Mucosa of rectum (tissue), 2 donors: ENCODE measurements at regions not wholly inside any gene's neighbourhood (a gene's known extent, or its start where the extent isn't known, plus 50 kb on each side); places are given as distances from the start of the nearest gene placed in this dataset.
"Not testable (repeated sequence)": the region's sequence is repeated elsewhere in the genome, so short reads cannot be mapped to it uniquely, and the experiment has no call there.

Source experiments
- H3K27ac ChIP-seq, 2 donors: one replicate each; pipeline ENCODE4 v1.7.0; 2013; ENCODE audit warnings: inconsistent platforms in 2 of 2, low read depth in 2 of 2, low read length in 2 of 2
- H3K27me3 ChIP-seq, 2 donors: one replicate each; pipeline ENCODE4 v1.7.0; 2013; ENCODE audit warnings: low read length in 2 of 2; ENCODE audit not compliant: control insufficient read depth in 2 of 2, insufficient read depth in 2 of 2
- H3K36me3 ChIP-seq, 2 donors: one replicate each; pipeline ENCODE4 v1.7.0; 2013; ENCODE audit warnings: low read length in 2 of 2; ENCODE audit not compliant: control insufficient read depth in 2 of 2, insufficient read depth in 2 of 2
- H3K4me1 ChIP-seq, 2 donors: one replicate each; pipeline ENCODE4 v1.7.0; 2013; ENCODE audit warnings: low read length in 2 of 2, mild to moderate bottlenecking in 1 of 2; ENCODE audit not compliant: control insufficient read depth in 2 of 2, insufficient read depth in 2 of 2
- H3K4me3 ChIP-seq, 2 donors: one replicate each; pipeline ENCODE4 v1.7.0; 2013; ENCODE audit warnings: low read length in 2 of 2
- H3K9ac ChIP-seq, 2 donors: one replicate each; pipeline ENCODE4 v1.7.0; 2013; ENCODE audit warnings: low read length in 2 of 2, low read depth in 1 of 2, mild to moderate bottlenecking in 1 of 2
- H3K9me3 ChIP-seq, 2 donors: one replicate each; pipeline ENCODE4 v1.7.0; 2013; ENCODE audit warnings: low read length in 2 of 2; ENCODE audit not compliant: control insufficient read depth in 2 of 2
- donor health status: healthy.
- donor health status: Normal muscosa, but diverticular disease.

DNA sequence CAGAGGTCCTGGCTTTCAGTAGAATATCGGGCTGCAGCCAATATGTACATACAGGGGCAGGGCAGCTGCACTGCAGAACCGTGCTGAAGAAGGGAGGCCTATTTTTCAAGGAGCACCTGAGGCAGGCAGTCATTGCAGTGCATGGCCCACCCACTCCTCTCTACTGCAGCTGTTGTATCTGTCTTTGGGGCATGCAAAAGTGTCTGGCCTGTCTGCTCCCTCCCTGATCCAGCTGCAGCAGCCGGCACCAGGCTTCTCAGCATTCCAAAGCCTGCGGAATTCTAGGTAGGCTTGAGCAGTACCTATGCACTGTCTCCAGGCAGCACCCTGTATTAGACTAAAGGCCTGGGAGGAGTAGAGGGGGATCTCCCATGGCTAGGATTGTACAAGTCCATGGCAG lies 415.2 kb upstream of the MAGEB16 start:
- Histone ChIP-seq H3K4me1 (no peaks in the 10 kb centered on the region), H3K27ac (no peak overlapping the region), H3K36me3 (no peaks in the 10 kb centered on the region), H3K9ac (no peak overlapping the region), H3K27me3 (no peaks in the 10 kb centered on the region), H3K4me3 (no peak overlapping the region), H3K9me3 (no peaks in the 10 kb centered on the region)

DNA sequence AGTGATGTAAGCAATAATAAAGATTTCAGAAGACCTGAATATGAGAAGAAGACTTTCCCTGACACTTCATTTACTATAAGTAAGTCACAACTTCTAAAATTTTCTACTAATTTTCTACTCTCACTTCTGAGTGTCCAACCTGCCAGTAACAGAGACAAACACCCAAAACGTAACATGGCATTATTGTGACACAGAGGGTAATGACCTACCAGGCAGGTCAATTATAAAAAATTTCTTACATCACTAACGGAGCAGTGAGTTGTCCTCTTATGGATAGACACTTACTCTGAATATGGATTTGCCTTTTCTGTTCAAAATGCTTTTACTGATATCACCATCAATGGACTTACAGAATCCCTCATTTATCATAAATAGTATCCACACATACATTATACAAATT lies 405.9 kb upstream of the MAGEB16 start:
- H3K27ac ChIP-seq = no peak overlapping the region
- H3K9me3 ChIP-seq = no peaks in the 10 kb centered on the region
- no peaks in the 10 kb centered on the region for H3K27me3 ChIP-seq
- H3K4me3 ChIP-seq = no peak overlapping the region
- H3K4me1 ChIP-seq = no peaks in the 10 kb centered on the region
- no peaks in the 10 kb centered on the region for H3K36me3 ChIP-seq
- H3K9ac ChIP-seq = no peak overlapping the region

DNA sequence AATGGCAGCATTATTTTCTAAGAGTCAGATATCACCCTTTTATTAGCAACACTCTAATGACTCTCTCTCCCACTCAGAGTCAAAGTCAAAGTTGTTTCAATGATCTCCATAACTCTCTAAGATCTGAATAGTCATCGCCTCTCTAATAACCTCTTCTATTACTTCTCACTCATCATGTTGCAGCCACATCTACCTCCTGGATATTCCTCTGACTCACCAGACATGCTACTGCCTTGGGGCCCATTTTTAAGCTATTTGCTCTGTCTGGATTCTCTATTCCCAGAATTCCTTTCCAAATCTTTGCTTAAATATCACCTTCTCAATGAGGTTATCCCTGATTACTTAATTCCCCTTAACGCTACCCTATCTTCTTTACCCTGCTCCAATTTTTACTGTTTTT lies 391.8 kb upstream of the MAGEB16 start:
- Histone ChIP-seq H3K36me3 (no peaks in the 10 kb centered on the region), H3K27ac (no peak overlapping the region), H3K9ac (no peak overlapping the region), H3K4me3 (no peak overlapping the region), H3K27me3 (no peaks in the 10 kb centered on the region), H3K4me1 (no peaks in the 10 kb centered on the region), H3K9me3 (no peaks in the 10 kb centered on the region)

DNA sequence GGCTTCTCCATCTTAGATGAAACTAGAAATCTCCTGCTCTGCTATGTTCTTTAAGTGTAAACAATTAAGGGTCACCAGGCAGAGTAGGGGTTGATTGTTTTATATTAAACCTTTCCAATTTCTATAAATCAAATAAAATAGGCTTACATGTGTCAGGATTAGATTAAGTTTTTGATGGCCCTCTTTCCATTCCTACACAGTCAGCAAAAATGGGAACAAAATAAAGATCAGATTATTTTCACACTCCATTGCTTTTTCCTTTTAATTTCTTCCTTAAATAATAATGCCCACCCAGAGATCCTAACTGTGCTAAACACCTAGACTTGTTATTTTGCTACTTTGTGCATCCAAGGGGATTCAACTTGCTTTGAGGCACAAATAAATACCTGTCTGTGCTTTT lies 381.4 kb upstream of the MAGEB16 start:
- no peak overlapping the region for H3K9ac ChIP-seq
- no peaks in the 10 kb centered on the region for H3K4me1 ChIP-seq
- H3K9me3 ChIP-seq = no peaks in the 10 kb centered on the region
- H3K27me3 ChIP-seq = no peaks in the 10 kb centered on the region
- no peak overlapping the region for H3K4me3 ChIP-seq
- no peak overlapping the region for H3K27ac ChIP-seq
- H3K36me3 ChIP-seq = no peaks in the 10 kb centered on the region

DNA sequence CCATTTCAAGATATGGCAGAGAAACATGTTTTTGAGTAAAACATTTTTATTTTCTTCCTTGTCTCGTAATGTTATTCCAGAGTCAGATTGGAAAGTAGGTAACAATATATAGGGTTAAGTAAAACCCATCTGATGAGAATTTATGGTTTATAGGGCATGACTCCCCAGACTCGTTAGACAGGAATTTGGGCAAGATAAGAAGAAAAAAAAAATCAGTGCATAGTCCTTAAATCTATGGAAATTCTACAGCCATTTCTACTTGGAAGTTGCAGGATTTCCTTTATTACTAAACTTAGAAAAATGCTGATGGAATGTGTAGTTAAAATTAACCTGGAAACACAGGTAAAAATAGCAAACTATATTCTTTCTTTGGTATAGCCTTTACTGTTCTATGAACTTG lies 366.1 kb upstream of the MAGEB16 start:
- no peak overlapping the region for H3K27ac ChIP-seq
- no peak overlapping the region for H3K9ac ChIP-seq
- no peaks in the 10 kb centered on the region for H3K4me1 ChIP-seq
- H3K4me3 ChIP-seq = no peak overlapping the region
- H3K27me3 ChIP-seq = no peaks in the 10 kb centered on the region
- no peaks in the 10 kb centered on the region for H3K9me3 ChIP-seq
- H3K36me3 ChIP-seq = no peaks in the 10 kb centered on the region

DNA sequence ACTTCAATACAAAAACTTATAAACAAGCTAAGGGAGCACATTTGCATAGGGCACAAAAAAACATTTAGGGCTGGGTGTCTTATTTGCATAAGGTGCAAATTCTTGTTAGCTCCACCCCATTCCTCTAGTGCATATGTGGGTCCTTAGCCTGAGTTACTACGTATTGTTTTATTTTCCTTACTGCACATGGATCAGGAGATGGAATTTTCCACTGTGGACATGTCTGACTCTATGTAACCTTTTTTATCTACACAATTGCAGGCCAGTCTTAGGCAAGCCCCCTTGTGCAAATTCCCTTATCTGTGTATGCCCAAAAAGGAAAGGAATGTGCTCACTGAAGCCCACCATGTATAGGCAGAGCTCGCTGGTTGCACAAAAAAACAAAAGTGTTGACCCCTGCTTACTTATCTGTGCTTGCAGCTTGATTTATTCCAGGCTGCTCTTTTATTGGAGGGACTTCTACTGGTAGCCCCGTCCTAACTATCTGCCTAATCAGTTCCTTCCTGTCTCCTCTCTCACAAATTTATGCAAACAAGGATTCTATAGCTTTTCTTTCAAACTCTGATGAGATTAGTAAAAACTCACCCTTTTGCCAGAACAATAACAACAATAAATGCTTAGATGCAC lies 359.0 kb upstream of the MAGEB16 start:
- Histone ChIP-seq H3K4me1 (peaks cover under 1 to 2% of the 10 kb centered on the region in 2 donors), H3K27me3 (no peaks in the 10 kb centered on the region), H3K27ac (no peak overlapping the region), H3K9ac (no peak overlapping the region), H3K36me3 (no peaks in the 10 kb centered on the region), H3K9me3 (no peaks in the 10 kb centered on the region), H3K4me3 (no peak overlapping the region)

DNA sequence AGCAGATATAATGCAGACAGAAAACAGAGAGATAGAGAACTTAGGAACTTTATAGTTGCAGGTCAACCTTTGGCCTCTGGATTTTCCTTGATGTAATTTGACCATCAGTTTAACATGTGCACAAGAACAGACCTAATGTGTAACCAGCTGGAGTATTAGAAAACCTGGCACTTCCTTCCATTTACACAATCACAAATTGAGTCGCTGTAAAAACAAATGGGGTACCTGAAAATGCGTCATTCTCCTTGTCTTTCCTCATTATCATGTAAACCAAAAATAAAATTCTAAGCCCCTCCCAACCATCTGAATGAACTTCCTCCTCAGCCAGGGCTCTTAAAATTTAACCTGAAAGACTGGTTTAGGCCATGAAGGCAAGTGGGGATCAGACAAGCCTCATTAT lies 358.4 kb upstream of the MAGEB16 start:
- H3K9me3 ChIP-seq = no peaks in the 10 kb centered on the region
- H3K4me3 ChIP-seq = no peak overlapping the region
- H3K27me3 ChIP-seq = no peaks in the 10 kb centered on the region
- H3K4me1 ChIP-seq = peaks cover 2 to 3% of the 10 kb centered on the region in 2 donors
- no peaks in the 10 kb centered on the region for H3K36me3 ChIP-seq
- no peak overlapping the region for H3K9ac ChIP-seq
- no peak overlapping the region for H3K27ac ChIP-seq

DNA sequence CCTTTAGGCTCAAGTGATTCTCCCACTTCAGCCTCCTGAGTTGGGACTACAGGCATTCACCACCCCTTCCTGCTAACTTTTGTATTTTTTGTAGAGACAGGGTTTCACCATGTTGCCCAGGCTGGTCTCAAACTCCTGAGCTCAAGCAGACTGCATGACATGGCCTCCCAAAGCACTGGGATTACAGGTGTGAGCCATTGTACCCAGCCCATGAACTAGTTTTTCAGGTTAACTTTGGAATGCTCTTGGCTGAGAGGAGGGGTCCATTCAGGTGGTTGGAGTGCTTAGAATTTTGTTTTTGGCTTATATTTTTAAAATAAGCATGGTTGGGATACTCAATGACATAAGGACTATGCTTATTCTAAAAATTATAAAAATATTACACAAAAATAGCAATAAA lies 355.7 kb upstream of the MAGEB16 start:
- Histone ChIP-seq H3K27me3 (no peaks in the 10 kb centered on the region), H3K4me3 (no peak overlapping the region), H3K27ac (peak overlapping the region in 1 of 2 donors; percentile 6), H3K9ac (no peak overlapping the region), H3K4me1 (peaks cover 2 to 3% of the 10 kb centered on the region in 2 donors), H3K36me3 (no peaks in the 10 kb centered on the region), H3K9me3 (no peaks in the 10 kb centered on the region)

DNA sequence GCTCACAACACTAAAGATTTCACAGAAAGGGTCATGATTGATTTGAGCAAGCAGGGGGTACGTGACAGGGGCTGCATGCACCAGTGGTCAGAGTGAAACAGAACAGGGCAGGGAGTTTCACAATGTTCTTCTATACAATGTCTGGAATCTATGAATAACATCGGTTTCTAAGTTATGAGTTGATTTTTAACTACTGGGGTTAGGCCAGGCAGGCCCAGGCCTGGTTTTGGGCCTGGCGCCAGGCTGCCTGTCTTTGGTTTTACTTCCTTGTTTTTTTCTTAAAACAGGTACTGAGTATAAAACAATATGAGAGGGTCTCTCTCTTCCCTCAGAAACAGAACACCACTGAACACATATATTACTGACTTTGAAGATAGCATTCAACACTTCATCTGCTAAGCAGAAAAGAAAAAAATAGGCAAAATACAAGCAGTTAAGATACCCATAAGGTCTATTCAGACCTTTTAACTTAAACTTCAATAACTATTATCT lies 355.0 kb upstream of the MAGEB16 start:
- H3K4me1 ChIP-seq, H3K27me3 ChIP-seq, H3K9ac ChIP-seq, H3K27ac ChIP-seq, H3K9me3 ChIP-seq, H3K36me3 ChIP-seq, H3K4me3 ChIP-seq: not testable (repeated sequence)

DNA sequence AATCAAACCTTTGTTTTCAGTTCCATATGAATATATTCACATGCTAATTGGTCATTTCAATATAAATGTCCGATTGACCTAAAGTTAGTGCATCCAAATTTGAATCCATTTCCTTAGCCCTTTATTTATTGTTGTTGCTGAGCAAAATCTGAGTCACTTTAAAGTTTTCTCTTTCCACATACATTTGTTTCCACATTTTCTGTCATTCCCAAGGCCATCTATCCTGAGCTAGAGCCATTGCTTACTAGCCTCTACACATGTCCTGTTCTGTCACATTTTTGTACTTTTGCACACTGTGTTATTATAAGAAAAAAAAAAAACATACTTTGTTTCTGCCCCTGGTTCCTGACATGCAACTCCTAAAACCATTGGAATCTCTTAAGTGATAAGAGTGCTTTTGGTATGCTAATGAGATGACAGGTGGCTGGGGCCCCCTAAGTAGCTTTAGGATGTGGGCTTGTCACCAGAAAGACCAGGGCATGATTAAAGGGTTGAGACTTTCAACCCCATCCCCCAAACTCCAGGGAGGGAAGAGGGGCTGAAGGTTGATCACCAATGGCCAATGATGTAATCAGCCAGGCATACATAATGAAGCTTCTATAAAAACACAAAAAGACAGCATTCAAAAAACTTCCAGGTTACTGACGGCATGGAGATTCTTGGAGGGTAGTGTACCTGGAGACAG lies 353.3 kb upstream of the MAGEB16 start:
- Histone ChIP-seq H3K4me3 (no peak overlapping the region), H3K4me1 (peaks cover 2 to 3% of the 10 kb centered on the region in 2 donors), H3K9ac (no peak overlapping the region), H3K36me3 (no peaks in the 10 kb centered on the region), H3K27ac (no peak overlapping the region), H3K9me3 (no peaks in the 10 kb centered on the region), H3K27me3 (no peaks in the 10 kb centered on the region)
